IMR-90 (cell line): ENCODE measurements at regions not wholly inside any gene's neighbourhood (a gene's known extent, or its start where the extent isn't known, plus 50 kb on each side); places are given as distances from the start of the nearest gene placed in this dataset.

Source experiments
- ATAC-seq: fragments of 200-7000 bp; cut with Tn5 transposase; 2 replicates; pipeline ENCODE4 v1.9.1; 2020; ENCODE audit warnings: low read depth, mild to moderate bottlenecking, moderate library complexity
- BruUV-seq: library from RNA; stranded (reverse); fragments of 400-500 nt; replicated peaks from 2 replicates; lab custom pipeline; 2021; lab: Mats Ljungman, UMichigan
- CTCF ChIA-PET: fragments of 300-600 bp; formaldehyde crosslinking; extraction: SDS; loops from one replicate; lab custom pipeline; 2021; ENCODE audit warnings: antibody characterized with exemption; lab: Yijun Ruan, JAX
- POLR2A ChIA-PET: fragments of 300-600 bp; sonication (Branson Sonifier 250); formaldehyde crosslinking; loops from one replicate; lab custom pipeline; 2022; ENCODE audit warnings: antibody characterized with exemption; ENCODE audit not compliant: unreplicated experiment; lab: Charles Lee
- DNase-seq: peaks from one replicate; pipeline ENCODE4 v3.0.0; 2013
- H2AFZ ChIP-seq: replicated peaks from 2 replicates; pipeline ENCODE3; 2013; ENCODE audit warnings: low read length, mild to moderate bottlenecking; ENCODE audit not compliant: poor library complexity
- H2AK5ac ChIP-seq: 2 replicates; pipeline ENCODE4 v1.6.1; 2013; ENCODE audit warnings: low read depth, low read length, inconsistent platforms
- H2AK9ac ChIP-seq: replicated peaks from 2 replicates; pipeline ENCODE3; 2013; ENCODE audit warnings: mild to moderate bottlenecking, low read depth, low read length, moderate library complexity; ENCODE audit not compliant: poor library complexity
- H2BK120ac ChIP-seq: 2 replicates; pipeline ENCODE4 v1.6.1; 2013; ENCODE audit warnings: low read depth, low read length, inconsistent platforms
- H2BK15ac ChIP-seq: 3 replicates; pipeline ENCODE4 v1.6.1; 2013; ENCODE audit warnings: low read depth, low read length, inconsistent platforms
- H2BK20ac ChIP-seq: 2 replicates; pipeline ENCODE4 v1.6.1; 2013; ENCODE audit warnings: low read depth, mild to moderate bottlenecking, inconsistent platforms, low read length, moderate library complexity
- H2BK5ac ChIP-seq: 2 replicates; pipeline ENCODE4 v1.6.1; 2013; ENCODE audit warnings: mild to moderate bottlenecking, low read depth, low read length, inconsistent platforms; ENCODE audit not compliant: poor library complexity, severe bottlenecking
- H3K14ac ChIP-seq: replicated peaks from 2 replicates; pipeline ENCODE4 v1.6.1; 2013; ENCODE audit warnings: low read depth, low read length, inconsistent platforms
- H3K18ac ChIP-seq: 2 replicates; pipeline ENCODE4 v1.6.1; 2013; ENCODE audit warnings: low read depth, low read length, control low read depth
- H3K23ac ChIP-seq: 2 replicates; pipeline ENCODE4 v1.6.1; 2013; ENCODE audit warnings: low read depth, low read length, inconsistent platforms
- H3K27ac ChIP-seq: 2 replicates; pipeline ENCODE4 v1.5.1; 2013; ENCODE audit warnings: mild to moderate bottlenecking, control low read depth, low read length; ENCODE audit not compliant: insufficient read depth
- H3K27me3 ChIP-seq: 2 replicates; pipeline ENCODE4 v1.6.1; 2013; ENCODE audit warnings: low read length; ENCODE audit not compliant: control insufficient read depth, insufficient read depth
- H3K36me3 ChIP-seq: 2 replicates; pipeline ENCODE4 v1.6.1; 2013; ENCODE audit warnings: low read length, mixed read lengths; ENCODE audit not compliant: control insufficient read depth, insufficient read depth
- H3K4ac ChIP-seq: 2 replicates; pipeline ENCODE4 v1.6.1; 2013; ENCODE audit warnings: low read depth, low read length, inconsistent platforms
- H3K4me1 ChIP-seq: 2 replicates; pipeline ENCODE4 v1.6.1; 2013; ENCODE audit warnings: low read length, mixed read lengths; ENCODE audit not compliant: control insufficient read depth, insufficient read depth
- H3K4me2 ChIP-seq: 2 replicates; pipeline ENCODE4 v1.6.1; 2013; ENCODE audit warnings: low read depth, mild to moderate bottlenecking, control low read depth, low read length, moderate library complexity
- H3K4me3 ChIP-seq: 2 replicates; pipeline ENCODE4 v1.5.1; 2013; ENCODE audit warnings: low read depth, mild to moderate bottlenecking, control low read depth, low read length, moderate library complexity; ENCODE audit not compliant: insufficient read depth
- H3K56ac ChIP-seq: 2 replicates; pipeline ENCODE4 v1.6.1; 2013; ENCODE audit warnings: low read length, inconsistent platforms; ENCODE audit not compliant: insufficient read depth; ENCODE audit errors: extremely low read depth
- H3K79me1 ChIP-seq, 2 experiments: 2 replicates each; pipeline ENCODE4 v1.6.1; 2013; ENCODE audit warnings: low read length in 2 of 2, inconsistent platforms in 1 of 2, low read depth in 1 of 2
- H3K9ac ChIP-seq: 2 replicates; pipeline ENCODE4 v1.6.1; 2013; ENCODE audit warnings: low read depth, low read length, control low read depth
- H3K9me1 ChIP-seq: 2 replicates; pipeline ENCODE4 v1.6.1; 2013; ENCODE audit warnings: low read length, inconsistent platforms; ENCODE audit not compliant: insufficient read depth
- H3K9me3 ChIP-seq: 2 replicates; pipeline ENCODE4 v1.6.1; 2013; ENCODE audit warnings: low read length; ENCODE audit not compliant: control insufficient read depth, insufficient read depth
- H4K20me1 ChIP-seq: 2 replicates; pipeline ENCODE4 v1.6.1; 2013; ENCODE audit warnings: low read length, inconsistent platforms; ENCODE audit not compliant: insufficient read depth
- H4K5ac ChIP-seq: 2 replicates; pipeline ENCODE4 v1.6.1; 2013; ENCODE audit warnings: mild to moderate bottlenecking, low read depth, low read length, control low read depth
- H4K8ac ChIP-seq, 2 experiments: 2 replicates each; pipeline ENCODE4 v1.6.1; 2013; ENCODE audit warnings: low read depth in 2 of 2, low read length in 2 of 2, control low read depth in 1 of 2, inconsistent platforms in 1 of 2
- H4K91ac ChIP-seq: 2 replicates; pipeline ENCODE4 v1.6.1; 2013; ENCODE audit warnings: low read depth, low read length, inconsistent platforms; ENCODE audit not compliant: insufficient read depth
- FOS ChIP-seq: fragments of 150-350 bp; IDR thresholded peaks from 2 replicates; pipeline ENCODE4 v1.6.1; 2016; ENCODE audit warnings: low read depth, low read length
- WGBS, 2 experiments: methylation state at CpG; one replicate each; pipeline versions ENCODE4 v1.1.5 to v1.1.7; 2013; ENCODE audit warnings: missing lambda C conversion rate in 2 of 2; ENCODE audit not compliant: insufficient read length in 1 of 2; ENCODE audit errors: extremely low coverage in 2 of 2; 5-methylcytosine and 5-hydroxymethylcytosine counted together
- dilution Hi-C: fragments of 300-500 bp; cut with HindIII; formaldehyde crosslinking; loops from one replicate; pipeline ENCODE4 v1.14.3; 2018; ENCODE audit warnings: low sequenced_read_pairs; ENCODE audit not compliant: unreplicated experiment
- in situ Hi-C: fragments of 300-500 bp; cut with MboI; formaldehyde crosslinking; loops from 3 replicates; pipeline ENCODE4 v1.14.3; 2019; ENCODE audit warnings: low sequenced_read_pairs, inconsistent platforms, mixed read lengths
- intact Hi-C: fragments of 100-400 bp; cut with micrococcal nuclease; formaldehyde crosslinking; loops from 2 replicates; pipeline ENCODE4 v1.10.0; 2022

- no peak overlapping the region for H2AK5ac ChIP-seq
- no peak overlapping the region for H3K9ac ChIP-seq
- no peak overlapping the region for H2BK20ac ChIP-seq
- H3K4me2 ChIP-seq = no peak overlapping the region
- ATAC-seq (no peak), DNase-seq (no peak)
- H2BK5ac ChIP-seq = no peak overlapping the region
- no peak overlapping the region for H2BK120ac ChIP-seq
- in situ Hi-C loops = no loop called here
- no peak overlapping the region for H2BK15ac ChIP-seq
- no peak overlapping the region for H3K14ac ChIP-seq
- dilution Hi-C loops = no loop called here
- H3K9me3 ChIP-seq = no peaks in the 10 kb centered on the region
- H3K4me3 ChIP-seq = no peak overlapping the region
- H3K4me1 ChIP-seq = no peaks in the 10 kb centered on the region
- ChIA-PET POLR2A (no interaction called here), CTCF (no interaction called here)
- H3K56ac ChIP-seq = no peak overlapping the region
- no peaks in the 10 kb centered on the region for H3K9me1 ChIP-seq
- H3K36me3 ChIP-seq = no peaks in the 10 kb centered on the region
- TF ChIP-seq FOS = no peak
- no peak overlapping the region for H3K4ac ChIP-seq
- no peak overlapping the region for H3K27ac ChIP-seq
- no peak overlapping the region for H4K8ac ChIP-seq
- H3K18ac ChIP-seq = no peak overlapping the region
- BruUV-seq = no TSS peak
- no peak overlapping the region for H4K91ac ChIP-seq
- intact Hi-C loops = no loop called here
- peaks cover 2% of the 10 kb centered on the region; the same call in 1 of the 2 replicates for H3K27me3 ChIP-seq
- no peaks in the 10 kb centered on the region for H4K20me1 ChIP-seq
- no peaks in the 10 kb centered on the region for H3K79me1 ChIP-seq
- H3K23ac ChIP-seq = no peak overlapping the region
- H2AFZ ChIP-seq = no peak overlapping the region
- H2AK9ac ChIP-seq = no peak overlapping the region
- no CpG with 5 or more reads among the region's 5 CpGs for WGBS, 2 experiments
- H4K5ac ChIP-seq = no peak overlapping the region
Observed at GRCh38 chr2:72037261-72037666, 110.4 kb downstream of the CYP26B1 start.
